ENCODE measurements at regions not wholly inside any gene's neighbourhood (a gene's known extent, or its start where the extent isn't known, plus 50 kb on each side); places are given as distances from the start of the nearest gene placed in this dataset.

- TF ChIP-seq CTCF (IDR thresholded peaks at IDR 0.05) (no peak), REST (IDR thresholded peaks at IDR 0.05; ENCODE audit: insufficient read depth in 1 of 2, low read depth in 2 of 2, low read length in 1 of 2) (no peak)
Observed at GRCh38 chr6:121516331-121516730, 80.9 kb downstream of the GJA1 start.

Data from Panc1 (cell line).